ENCODE measurements at regions not wholly inside any gene's neighbourhood (a gene's known extent, or its start where the extent isn't known, plus 50 kb on each side); places are given as distances from the start of the nearest gene placed in this dataset.
"Not testable (repeated sequence)": the region's sequence is repeated elsewhere in the genome, so short reads cannot be mapped to it uniquely, and the experiment has no call there.

- not testable (repeated sequence) for H3K4me3 ChIP-seq (ENCODE audit: low read depth in 1 of 2, low read length in 1 of 2); H3K36me3 ChIP-seq; H3K27me3 ChIP-seq; H3K9me3 ChIP-seq
- peak overlapping the region; percentile 1 for H3K27ac ChIP-seq
- H3K4me1 ChIP-seq (ENCODE audit: control insufficient read depth in 1 of 2, insufficient read depth in 1 of 2, low read depth in 1 of 2, low read length in 1 of 2), result peaks cover 15 to 17% of the 10 kb centered on the region in 2 experiments
Measured at GRCh38 chr2:111429353-111429752, 308.6 kb downstream of the BCL2L11 start.

- Histone ChIP-seq H3K27ac (peak overlapping the region; percentile 57), H3K4me1 (ENCODE audit: control insufficient read depth in 1 of 2, insufficient read depth in 1 of 2, low read depth in 1 of 2, low read length in 1 of 2) (peaks cover 17% of the 10 kb centered on the region in 2 experiments)
- not testable (repeated sequence) for H3K4me3 ChIP-seq (ENCODE audit: low read depth in 1 of 2, low read length in 1 of 2); H3K27me3 ChIP-seq; H3K9me3 ChIP-seq; H3K36me3 ChIP-seq
Measured at GRCh38 chr2:111430817-111431661, 310.3 kb downstream of the BCL2L11 start.

GRCh38 chr2:111432423-111432822, 311.7 kb downstream of the BCL2L11 start:
- Histone ChIP-seq H3K27ac (peak overlapping the region; percentile 66), H3K4me1 (ENCODE audit: control insufficient read depth in 1 of 2, insufficient read depth in 1 of 2, low read depth in 1 of 2, low read length in 1 of 2) (peaks cover 17% of the 10 kb centered on the region in 2 experiments)
- not testable (repeated sequence) for H3K4me3 ChIP-seq (ENCODE audit: low read depth in 1 of 2, low read length in 1 of 2); H3K27me3 ChIP-seq; H3K9me3 ChIP-seq; H3K36me3 ChIP-seq

GRCh38 chr2:111432916-111433499, 312.3 kb downstream of the BCL2L11 start:
- H3K27ac ChIP-seq; H3K4me3 ChIP-seq (ENCODE audit: low read depth in 1 of 2, low read length in 1 of 2); H3K9me3 ChIP-seq; H3K36me3 ChIP-seq; H3K27me3 ChIP-seq: not testable (repeated sequence)
- H3K4me1 ChIP-seq (ENCODE audit: control insufficient read depth in 1 of 2, insufficient read depth in 1 of 2, low read depth in 1 of 2, low read length in 1 of 2), result peaks cover 17% of the 10 kb centered on the region in 2 experiments

- H3K27me3 ChIP-seq; H3K4me3 ChIP-seq (ENCODE audit: low read depth in 1 of 2, low read length in 1 of 2); H3K27ac ChIP-seq; H3K36me3 ChIP-seq; H3K9me3 ChIP-seq: not testable (repeated sequence)
- H3K4me1 ChIP-seq (ENCODE audit: control insufficient read depth in 1 of 2, insufficient read depth in 1 of 2, low read depth in 1 of 2, low read length in 1 of 2), result peaks cover 17% of the 10 kb centered on the region in 2 experiments
Measured at GRCh38 chr2:111433892-111434607, 313.3 kb downstream of the BCL2L11 start.

- not testable (repeated sequence) for H3K27ac ChIP-seq; H3K27me3 ChIP-seq; H3K36me3 ChIP-seq; H3K4me3 ChIP-seq (ENCODE audit: low read depth in 1 of 2, low read length in 1 of 2); H3K9me3 ChIP-seq
- H3K4me1 ChIP-seq (ENCODE audit: control insufficient read depth in 1 of 2, insufficient read depth in 1 of 2, low read depth in 1 of 2, low read length in 1 of 2), result peaks cover 17% of the 10 kb centered on the region in 2 experiments
Measured at GRCh38 chr2:111434608-111434939, 313.9 kb downstream of the BCL2L11 start.

- not testable (repeated sequence) for H3K36me3 ChIP-seq; H3K4me3 ChIP-seq (ENCODE audit: low read depth in 1 of 2, low read length in 1 of 2); H3K27me3 ChIP-seq; H3K9me3 ChIP-seq; H3K27ac ChIP-seq
- peaks cover 11 to 16% of the 10 kb centered on the region in 2 experiments for H3K4me1 ChIP-seq (ENCODE audit: control insufficient read depth in 1 of 2, insufficient read depth in 1 of 2, low read depth in 1 of 2, low read length in 1 of 2)
Measured at GRCh38 chr2:111435553-111436310, 315.0 kb downstream of the BCL2L11 start.

- not testable (repeated sequence) for H3K27ac ChIP-seq; H3K9me3 ChIP-seq; H3K4me3 ChIP-seq (ENCODE audit: low read depth in 1 of 2, low read length in 1 of 2); H3K36me3 ChIP-seq; H3K27me3 ChIP-seq
- H3K4me1 ChIP-seq (ENCODE audit: control insufficient read depth in 1 of 2, insufficient read depth in 1 of 2, low read depth in 1 of 2, low read length in 1 of 2), result peaks cover 8 to 11% of the 10 kb centered on the region in 2 experiments
Measured at GRCh38 chr2:111436411-111436810, 315.7 kb downstream of the BCL2L11 start.

- not testable (repeated sequence) for H3K27me3 ChIP-seq; H3K4me3 ChIP-seq (ENCODE audit: low read depth in 1 of 2, low read length in 1 of 2); H3K9me3 ChIP-seq; H3K27ac ChIP-seq; H3K4me1 ChIP-seq (ENCODE audit: control insufficient read depth in 1 of 2, insufficient read depth in 1 of 2, low read depth in 1 of 2, low read length in 1 of 2); H3K36me3 ChIP-seq
Measured at GRCh38 chr2:111437288-111437990, 316.7 kb downstream of the BCL2L11 start.

- H3K27ac ChIP-seq; H3K36me3 ChIP-seq; H3K27me3 ChIP-seq; H3K9me3 ChIP-seq; H3K4me3 ChIP-seq (ENCODE audit: low read depth in 1 of 2, low read length in 1 of 2); H3K4me1 ChIP-seq (ENCODE audit: control insufficient read depth in 1 of 2, insufficient read depth in 1 of 2, low read depth in 1 of 2, low read length in 1 of 2): not testable (repeated sequence)
Measured at GRCh38 chr2:111438161-111438560, 317.4 kb downstream of the BCL2L11 start.

- not testable (repeated sequence) for H3K27ac ChIP-seq; H3K36me3 ChIP-seq; H3K9me3 ChIP-seq; H3K27me3 ChIP-seq; H3K4me3 ChIP-seq (ENCODE audit: low read depth in 1 of 2, low read length in 1 of 2); H3K4me1 ChIP-seq (ENCODE audit: control insufficient read depth in 1 of 2, insufficient read depth in 1 of 2, low read depth in 1 of 2, low read length in 1 of 2)
Measured at GRCh38 chr2:111439237-111439636, 318.5 kb downstream of the BCL2L11 start.

- not testable (repeated sequence) for H3K36me3 ChIP-seq; H3K4me3 ChIP-seq (ENCODE audit: low read depth in 1 of 2, low read length in 1 of 2); H3K4me1 ChIP-seq (ENCODE audit: control insufficient read depth in 1 of 2, insufficient read depth in 1 of 2, low read depth in 1 of 2, low read length in 1 of 2); H3K9me3 ChIP-seq; H3K27ac ChIP-seq; H3K27me3 ChIP-seq
Measured at GRCh38 chr2:111441614-111442013, 320.9 kb downstream of the BCL2L11 start.

All from neutrophil (primary cell).